GM06990 (cell line): ENCODE measurements at regions not wholly inside any gene's neighbourhood (a gene's known extent, or its start where the extent isn't known, plus 50 kb on each side); places are given as distances from the start of the nearest gene placed in this dataset.

Source experiments
- DNase-seq: peaks from one replicate; pipeline ENCODE4 v3.0.0-alpha.2; 2011; ENCODE audit not compliant: insufficient read length; ENCODE audit errors: extremely low read depth
- H3K27me3 ChIP-seq: replicated peaks from 2 replicates; pipeline ENCODE4 v1.6.0; 2011; ENCODE audit warnings: low read length; ENCODE audit not compliant: control insufficient read depth, insufficient read depth
- H3K36me3 ChIP-seq: 2 replicates; pipeline ENCODE4 v1.5.1; 2011; ENCODE audit warnings: low read length; ENCODE audit not compliant: control insufficient read depth, insufficient read depth
- H3K4me3 ChIP-seq: replicated peaks from 2 replicates; pipeline ENCODE4 v1.5.1; 2011; ENCODE audit warnings: low read depth, mild to moderate bottlenecking, control low read depth, low read length
- TF ChIP-seq, protein P1 (sequence below): IDR thresholded peaks from 2 replicates; pipeline ENCODE4 v1.5.1; 2011; ENCODE audit warnings: low read length, control low read depth, mild to moderate bottlenecking, inconsistent platforms; ENCODE audit not compliant: insufficient read depth, poor library complexity, severe bottlenecking

DNA sequence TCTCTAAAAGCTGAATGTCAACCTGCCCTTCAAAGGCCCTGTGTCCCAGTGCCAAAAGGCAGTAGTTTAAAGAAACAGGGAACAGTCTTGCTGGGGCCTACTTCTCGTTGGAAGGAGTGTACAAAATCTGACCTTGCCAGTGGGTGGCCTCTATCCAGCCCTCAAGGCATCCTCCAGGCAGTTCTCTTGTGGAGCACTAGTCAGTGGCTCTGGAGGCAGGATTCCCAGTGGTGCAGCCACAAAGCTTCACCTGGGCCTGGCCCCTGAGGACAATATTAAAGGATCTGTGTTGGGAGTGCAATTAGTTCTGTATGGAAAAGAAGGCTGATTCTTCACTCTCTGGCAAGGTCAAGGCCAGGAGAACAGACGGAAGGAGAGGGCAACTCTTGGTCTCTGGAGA is 237.8 kb upstream of the ADAMTS9 start:
- H3K36me3 ChIP-seq, result no peaks in the 10 kb centered on the region
- TF ChIP-seq, protein P1, sequence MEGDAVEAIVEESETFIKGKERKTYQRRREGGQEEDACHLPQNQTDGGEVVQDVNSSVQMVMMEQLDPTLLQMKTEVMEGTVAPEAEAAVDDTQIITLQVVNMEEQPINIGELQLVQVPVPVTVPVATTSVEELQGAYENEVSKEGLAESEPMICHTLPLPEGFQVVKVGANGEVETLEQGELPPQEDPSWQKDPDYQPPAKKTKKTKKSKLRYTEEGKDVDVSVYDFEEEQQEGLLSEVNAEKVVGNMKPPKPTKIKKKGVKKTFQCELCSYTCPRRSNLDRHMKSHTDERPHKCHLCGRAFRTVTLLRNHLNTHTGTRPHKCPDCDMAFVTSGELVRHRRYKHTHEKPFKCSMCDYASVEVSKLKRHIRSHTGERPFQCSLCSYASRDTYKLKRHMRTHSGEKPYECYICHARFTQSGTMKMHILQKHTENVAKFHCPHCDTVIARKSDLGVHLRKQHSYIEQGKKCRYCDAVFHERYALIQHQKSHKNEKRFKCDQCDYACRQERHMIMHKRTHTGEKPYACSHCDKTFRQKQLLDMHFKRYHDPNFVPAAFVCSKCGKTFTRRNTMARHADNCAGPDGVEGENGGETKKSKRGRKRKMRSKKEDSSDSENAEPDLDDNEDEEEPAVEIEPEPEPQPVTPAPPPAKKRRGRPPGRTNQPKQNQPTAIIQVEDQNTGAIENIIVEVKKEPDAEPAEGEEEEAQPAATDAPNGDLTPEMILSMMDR, result no peak
- no peak for DNase-seq
- no peaks in the 10 kb centered on the region for H3K27me3 ChIP-seq
- H3K4me3 ChIP-seq, result no peak overlapping the region

DNA sequence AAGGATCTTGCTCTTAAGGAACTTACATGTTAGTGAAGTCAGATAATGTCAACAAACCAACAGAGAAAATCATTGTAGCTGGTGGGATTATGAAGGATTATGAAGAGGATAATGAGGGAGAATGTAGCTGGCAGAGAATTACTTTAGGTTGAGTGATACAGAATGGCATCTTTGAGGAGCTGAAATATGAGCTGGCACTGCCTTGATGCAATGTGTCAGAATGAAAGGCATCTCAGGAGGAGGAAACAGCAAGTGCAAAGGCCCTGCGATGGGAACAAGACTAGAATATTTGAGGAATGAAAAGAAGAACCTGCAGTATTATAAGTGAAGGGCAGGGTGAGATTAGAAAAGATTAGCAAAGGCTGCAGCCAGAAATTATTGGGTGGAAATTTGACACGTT is 237.2 kb upstream of the ADAMTS9 start:
- no peaks in the 10 kb centered on the region for H3K36me3 ChIP-seq

DNA sequence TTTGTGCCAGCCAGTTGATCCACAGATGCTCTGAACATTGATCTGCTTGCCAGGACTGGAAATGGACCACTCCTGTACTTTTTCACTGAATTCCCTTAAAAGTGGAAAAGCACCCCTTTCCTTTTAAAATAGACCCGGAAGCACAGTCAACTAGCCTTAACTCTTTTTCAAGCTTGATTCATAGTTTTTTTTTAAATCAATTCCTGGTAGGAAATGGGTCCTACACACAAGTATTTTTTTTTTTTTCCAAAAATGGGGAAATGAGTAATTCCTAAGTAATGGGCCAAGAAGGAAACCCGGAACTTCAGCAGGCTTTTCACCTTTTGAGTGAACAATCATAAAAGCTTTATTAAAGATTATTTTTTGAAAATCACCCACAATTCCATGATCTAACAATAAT is 234.4 kb upstream of the ADAMTS9 start:
- TF ChIP-seq, protein P1, result no peak
- Histone ChIP-seq H3K36me3 (no peaks in the 10 kb centered on the region), H3K4me3 (no peak overlapping the region), H3K27me3 (no peaks in the 10 kb centered on the region)
- DNase-seq, result no peak

More for the DNA sequence above, 237.2 kb upstream of the ADAMTS9 start:
- no peak for DNase-seq
- Histone ChIP-seq H3K27me3 (no peaks in the 10 kb centered on the region), H3K4me3 (no peak overlapping the region)
- TF ChIP-seq, protein P1, result no peak

DNA sequence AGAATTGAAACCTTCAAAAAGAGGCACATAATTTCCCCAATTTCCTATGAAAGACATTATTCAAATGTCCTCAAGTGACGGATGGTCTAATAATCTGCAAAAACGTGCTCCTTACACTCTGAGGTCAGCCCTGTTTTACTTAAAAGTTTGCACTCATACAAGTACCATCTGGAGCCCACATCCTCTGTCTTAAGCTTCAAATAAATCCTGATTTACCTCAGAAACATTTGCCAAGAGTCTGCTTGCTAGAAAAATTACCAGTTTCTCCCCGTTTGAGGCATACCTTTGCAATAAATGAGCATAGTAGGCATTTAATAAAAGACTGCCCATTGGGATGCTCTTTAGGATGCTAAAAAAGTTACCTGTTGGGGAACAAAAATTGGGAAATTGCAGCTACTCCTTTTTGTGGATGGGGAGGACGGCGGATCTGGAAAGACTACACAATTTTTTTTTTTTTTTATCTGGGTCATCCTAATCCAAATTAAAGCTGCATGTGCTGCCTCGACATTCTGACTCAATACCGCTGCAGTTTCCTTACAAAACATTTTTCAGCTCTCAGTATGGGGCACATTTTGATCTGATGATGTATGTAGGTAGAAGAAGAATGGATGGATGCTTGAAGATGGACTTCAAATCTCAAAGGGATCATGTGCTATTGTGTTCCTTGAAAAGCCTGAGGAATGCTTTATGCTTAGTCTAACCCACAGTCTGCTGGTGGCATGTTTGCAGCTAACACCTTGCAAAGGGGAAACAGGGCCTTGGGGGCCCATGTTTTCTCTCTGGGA is 233.7 kb upstream of the ADAMTS9 start:
- Histone ChIP-seq H3K4me3 (no peak overlapping the region), H3K27me3 (no peaks in the 10 kb centered on the region), H3K36me3 (no peaks in the 10 kb centered on the region)
- DNase-seq, result no peak
- TF ChIP-seq, protein P1, result no peak

DNA sequence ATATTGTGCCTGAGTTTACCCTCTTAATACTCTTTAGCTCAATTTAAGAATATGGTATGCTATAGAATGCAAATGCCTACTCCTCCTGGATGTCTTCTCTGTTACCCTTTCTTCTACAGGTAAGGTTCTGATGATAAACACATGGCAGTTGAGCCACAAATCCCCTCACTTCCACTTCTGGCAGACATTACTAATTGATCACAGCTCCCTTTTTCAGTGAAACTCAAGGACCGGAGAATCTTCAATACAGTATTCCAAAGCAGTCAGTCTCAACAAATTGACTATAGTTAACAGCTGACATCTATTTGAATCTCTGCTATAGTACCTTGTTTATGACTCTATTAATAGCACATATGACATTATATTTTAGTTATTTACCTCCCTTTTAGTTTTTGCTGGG is 232.1 kb upstream of the ADAMTS9 start:
- TF ChIP-seq, protein P1, result no peak
- DNase-seq, result no peak
- no peaks in the 10 kb centered on the region for H3K27me3 ChIP-seq
- no peak overlapping the region for H3K4me3 ChIP-seq
- H3K36me3 ChIP-seq, result no peaks in the 10 kb centered on the region
